Activated CD8-positive, alpha-beta T cell treated with anti-CD3 and anti-CD28 coated beads for 36 hours (primary cell): ENCODE measurements at regions not wholly inside any gene's neighbourhood (a gene's known extent, or its start where the extent isn't known, plus 50 kb on each side); places are given as distances from the start of the nearest gene placed in this dataset.

Experiments
- ATAC-seq: fragments of 200-7000 bp; cut with Tn5 transposase; one replicate; pipeline ENCODE4 v1.10.0; 2021; ENCODE audit warnings: mild to moderate bottlenecking, moderate library complexity
- CTCF ChIA-PET: fragments of 350-600 bp; sonication (Branson Sonifier 250); formaldehyde crosslinking; loops from one replicate; lab custom pipeline; 2021; ENCODE audit warnings: antibody characterized with exemption; lab: Charles Lee
- POLR2A ChIA-PET: fragments of 350-600 bp; sonication (Branson Sonifier 250); formaldehyde crosslinking; loops from one replicate; lab custom pipeline; 2021; ENCODE audit warnings: antibody characterized with exemption; lab: Charles Lee
- DNase-seq: peaks from one replicate; pipeline ENCODE4 v3.0.0-alpha.2; 2020
- H3K27ac Mint-ChIP-seq: one replicate; pipeline ENCODE4 v1.8.0; 2021; ENCODE audit warnings: mild to moderate bottlenecking, mixed read lengths
- H3K27me3 Mint-ChIP-seq: one replicate; pipeline ENCODE4 v1.8.0; 2021; ENCODE audit warnings: mixed read lengths
- H3K36me3 Mint-ChIP-seq: one replicate; pipeline ENCODE4 v1.8.0; 2021; ENCODE audit warnings: low read depth, mixed read lengths
- H3K4me1 Mint-ChIP-seq: one replicate; pipeline ENCODE4 v1.8.0; 2021; ENCODE audit warnings: low read depth, mixed read lengths
- H3K4me3 Mint-ChIP-seq: one replicate; pipeline ENCODE4 v1.8.0; 2021; ENCODE audit warnings: mild to moderate bottlenecking, moderate library complexity, mixed read lengths
- H3K9me3 Mint-ChIP-seq: one replicate; pipeline ENCODE4 v1.8.0; 2021; ENCODE audit warnings: mixed read lengths
- intact Hi-C: fragments of 100-400 bp; cut with micrococcal nuclease; formaldehyde crosslinking; loops from one replicate; pipeline ENCODE4 v1.10.0; 2022
- TF ChIP-seq, protein P1 (sequence below): fragments of 200-600 bp; IDR thresholded peaks from one replicate; pipeline ENCODE4 v1.8.0; 2022; ENCODE audit warnings: antibody characterized with exemption, mild to moderate bottlenecking

DNA sequence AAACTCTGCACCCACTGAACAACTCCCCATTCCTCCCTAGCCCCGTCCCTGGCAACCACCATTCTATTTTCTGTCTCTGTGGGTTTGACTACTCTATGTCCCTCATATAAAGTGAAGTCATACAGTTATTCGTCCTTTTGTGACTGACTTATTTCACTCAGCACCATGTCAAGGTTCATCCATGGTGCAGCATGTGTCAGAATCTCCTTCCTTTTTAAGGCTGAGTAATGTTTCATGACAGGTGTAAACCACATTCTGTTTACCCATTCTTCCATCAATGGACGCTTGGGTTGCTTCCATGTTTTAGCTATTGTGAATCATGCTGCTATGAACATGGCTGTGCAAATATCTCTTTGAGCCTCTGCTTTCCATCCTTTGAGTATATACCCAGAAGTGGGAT, 192.3 kb upstream of the NSMCE3 start:
- H3K27ac Mint-ChIP-seq, result no peak overlapping the region
- no peaks in the 10 kb centered on the region for H3K27me3 Mint-ChIP-seq
- no peak overlapping the region for H3K4me3 Mint-ChIP-seq
- POLR2A ChIA-PET, result no interaction called here
- intact Hi-C loops, result no loop called here
- CTCF ChIA-PET, result no interaction called here
- no peaks in the 10 kb centered on the region for H3K36me3 Mint-ChIP-seq
- no peaks in the 10 kb centered on the region for H3K9me3 Mint-ChIP-seq
- H3K4me1 Mint-ChIP-seq, result no peaks in the 10 kb centered on the region
- DNase-seq (no peak), ATAC-seq (no peak)
- TF ChIP-seq, protein P1, sequence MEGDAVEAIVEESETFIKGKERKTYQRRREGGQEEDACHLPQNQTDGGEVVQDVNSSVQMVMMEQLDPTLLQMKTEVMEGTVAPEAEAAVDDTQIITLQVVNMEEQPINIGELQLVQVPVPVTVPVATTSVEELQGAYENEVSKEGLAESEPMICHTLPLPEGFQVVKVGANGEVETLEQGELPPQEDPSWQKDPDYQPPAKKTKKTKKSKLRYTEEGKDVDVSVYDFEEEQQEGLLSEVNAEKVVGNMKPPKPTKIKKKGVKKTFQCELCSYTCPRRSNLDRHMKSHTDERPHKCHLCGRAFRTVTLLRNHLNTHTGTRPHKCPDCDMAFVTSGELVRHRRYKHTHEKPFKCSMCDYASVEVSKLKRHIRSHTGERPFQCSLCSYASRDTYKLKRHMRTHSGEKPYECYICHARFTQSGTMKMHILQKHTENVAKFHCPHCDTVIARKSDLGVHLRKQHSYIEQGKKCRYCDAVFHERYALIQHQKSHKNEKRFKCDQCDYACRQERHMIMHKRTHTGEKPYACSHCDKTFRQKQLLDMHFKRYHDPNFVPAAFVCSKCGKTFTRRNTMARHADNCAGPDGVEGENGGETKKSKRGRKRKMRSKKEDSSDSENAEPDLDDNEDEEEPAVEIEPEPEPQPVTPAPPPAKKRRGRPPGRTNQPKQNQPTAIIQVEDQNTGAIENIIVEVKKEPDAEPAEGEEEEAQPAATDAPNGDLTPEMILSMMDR, result no peak

DNA sequence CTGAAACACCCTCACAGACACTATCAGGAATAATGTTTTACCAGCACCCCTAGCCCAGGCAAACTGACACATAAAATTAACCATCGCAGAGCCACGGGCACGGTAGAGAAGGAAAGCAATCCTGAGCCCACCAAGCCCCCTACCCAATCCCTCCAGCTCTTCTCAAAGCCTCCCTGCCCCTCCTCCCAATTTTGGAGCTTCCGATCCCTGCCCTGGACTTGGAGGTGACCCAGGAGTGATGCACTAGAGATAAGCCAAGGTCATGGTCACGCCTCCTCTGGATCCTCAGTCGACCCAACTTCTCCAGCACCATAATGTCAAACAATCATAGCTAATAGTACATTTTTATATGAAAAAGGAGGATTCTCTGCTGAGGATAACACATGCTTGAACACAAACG, 188.7 kb upstream of the NSMCE3 start:
- H3K27ac Mint-ChIP-seq, result no peak overlapping the region
- TF ChIP-seq, protein P1, result no peak
- ATAC-seq, result no peak
- no peak for DNase-seq
- CTCF ChIA-PET, result no interaction called here
- intact Hi-C loops, result no loop called here
- no peaks in the 10 kb centered on the region for H3K27me3 Mint-ChIP-seq
- POLR2A ChIA-PET, result no interaction called here
- peaks cover 2% of the 10 kb centered on the region for H3K4me1 Mint-ChIP-seq
- no peaks in the 10 kb centered on the region for H3K9me3 Mint-ChIP-seq
- H3K36me3 Mint-ChIP-seq, result no peaks in the 10 kb centered on the region
- no peak overlapping the region for H3K4me3 Mint-ChIP-seq

DNA sequence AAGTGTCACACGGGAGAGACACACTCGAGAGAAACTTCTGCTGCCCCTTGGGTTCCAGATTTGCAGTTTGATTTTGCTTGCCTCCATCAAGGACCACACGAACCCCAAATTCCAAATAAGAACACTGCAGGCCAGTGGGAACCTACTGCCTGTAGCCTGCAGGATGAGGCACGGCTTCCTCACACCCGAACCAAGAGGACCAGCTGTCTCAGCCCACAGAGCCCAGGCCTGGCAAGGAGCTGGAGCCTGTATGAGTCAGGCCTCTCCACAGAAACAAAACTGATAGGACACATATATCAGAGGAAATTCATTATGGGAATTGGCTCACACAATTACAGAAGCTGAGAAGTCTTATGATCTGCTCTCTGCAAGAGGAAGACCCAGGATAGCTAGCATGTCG, 188.1 kb upstream of the NSMCE3 start:
- TF ChIP-seq, protein P1, result no peak
- Mint-ChIP-seq H3K27ac (no peak overlapping the region), H3K9me3 (no peaks in the 10 kb centered on the region), H3K4me3 (no peak overlapping the region), H3K36me3 (no peaks in the 10 kb centered on the region), H3K4me1 (peaks cover 8% of the 10 kb centered on the region), H3K27me3 (no peaks in the 10 kb centered on the region)
- ChIA-PET POLR2A (no interaction called here), CTCF (no interaction called here)
- no peak for ATAC-seq
- DNase-seq, result no peak
- intact Hi-C loops, result no loop called here

DNA sequence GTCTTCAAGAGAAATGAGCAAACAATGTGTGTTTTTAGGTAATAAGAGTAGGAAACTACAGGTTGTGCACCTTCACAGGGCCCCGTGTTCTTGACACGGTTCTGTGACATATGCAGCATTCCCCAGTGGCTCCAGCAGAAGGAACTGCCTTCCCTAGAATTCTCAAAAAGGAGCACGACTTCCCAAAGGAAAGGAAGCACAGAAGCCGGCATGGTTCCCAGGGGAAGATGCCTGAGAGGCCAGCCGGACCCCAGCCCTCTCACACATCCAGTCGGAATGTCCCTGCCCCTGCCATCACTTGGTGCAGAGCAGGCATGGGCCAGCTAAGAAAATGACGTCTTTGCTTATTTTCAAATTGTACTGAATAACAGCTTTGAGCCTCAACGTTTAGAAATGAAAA, 187.3 kb upstream of the NSMCE3 start:
- POLR2A ChIA-PET, result interaction anchor here (1.0 kb wide), 1 partner anchor 11 kb away, joined by 3 read pairs; no protein-coding TSS in a partner anchor
- no peaks in the 10 kb centered on the region for H3K36me3 Mint-ChIP-seq

DNA sequence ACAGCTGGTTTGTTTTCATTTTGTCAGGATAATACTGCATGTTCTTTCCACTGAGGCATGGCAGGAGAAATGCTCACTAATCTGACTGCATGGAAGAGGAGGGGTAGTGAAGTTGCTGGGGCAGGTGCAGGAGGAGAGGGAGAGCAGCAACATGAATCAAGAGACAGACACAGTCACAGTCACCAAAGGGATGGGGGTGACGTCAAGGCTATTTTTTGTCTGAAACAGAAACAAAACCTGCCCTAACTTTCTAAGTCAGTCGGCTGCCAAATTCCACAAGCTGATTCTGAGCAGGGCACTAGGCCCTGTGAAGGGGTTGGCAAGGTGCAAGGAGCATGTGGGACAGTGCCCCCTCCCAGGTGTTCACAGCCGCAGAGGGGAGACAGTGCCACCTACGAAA, 186.6 kb upstream of the NSMCE3 start:
- CTCF ChIA-PET, result no interaction called here
- Mint-ChIP-seq H3K9me3 (no peaks in the 10 kb centered on the region), H3K27me3 (no peaks in the 10 kb centered on the region), H3K4me1 (peaks cover 12% of the 10 kb centered on the region), H3K36me3 (no peaks in the 10 kb centered on the region), H3K27ac (no peak overlapping the region), H3K4me3 (no peak overlapping the region)
- TF ChIP-seq, protein P1, result no peak
- POLR2A ChIA-PET, result interaction anchor here (1.0 kb wide), 1 partner anchor 10 kb away, joined by 3 read pairs; no protein-coding TSS in a partner anchor
- intact Hi-C loops, result no loop called here
- ATAC-seq (no peak), DNase-seq (no peak)

More for the DNA sequence above, 187.3 kb upstream of the NSMCE3 start:
- Mint-ChIP-seq H3K9me3 (no peaks in the 10 kb centered on the region), H3K27ac (no peak overlapping the region), H3K27me3 (no peaks in the 10 kb centered on the region), H3K4me3 (no peak overlapping the region), H3K4me1 (peaks cover 12% of the 10 kb centered on the region)
- TF ChIP-seq, protein P1, result no peak
- ATAC-seq (no peak), DNase-seq (no peak)
- CTCF ChIA-PET, result no interaction called here
- intact Hi-C loops, result no loop called here
